MM.1S (cell line): ENCODE measurements at regions not wholly inside any gene's neighbourhood (a gene's known extent, or its start where the extent isn't known, plus 50 kb on each side); places are given as distances from the start of the nearest gene placed in this dataset.

Experiments
- DNase-seq: peaks from one replicate; pipeline ENCODE4 v3.0.0-alpha.2; 2015
- H2AFZ ChIP-seq: fragments of 300-600 bp; sonication (generic); 2 replicates; pipeline ENCODE4 v1.6.0; 2016; ENCODE audit warnings: antibody characterized with exemption, low read length
- H3F3A ChIP-seq: fragments of 300-600 bp; sonication (generic); 2 replicates; pipeline ENCODE4 v1.6.1; 2016; ENCODE audit warnings: mild to moderate bottlenecking, antibody characterized with exemption, low read length, moderate library complexity, mixed read lengths; ENCODE audit not compliant: insufficient read depth
- H3K27ac ChIP-seq: fragments of 300-600 bp; sonication (generic); 2 replicates; pipeline ENCODE4 v1.5.1; 2016; ENCODE audit warnings: mild to moderate bottlenecking, low read length
- H3K27me3 ChIP-seq: fragments of 300-600 bp; sonication (generic); replicated peaks from 2 replicates; pipeline ENCODE4 v1.6.0; 2016; ENCODE audit warnings: low read length; ENCODE audit not compliant: insufficient read depth
- H3K36me3 ChIP-seq: fragments of 300-600 bp; sonication (generic); replicated peaks from 2 replicates; pipeline ENCODE4 v1.6.1; 2016; ENCODE audit warnings: mild to moderate bottlenecking, low read length, mixed read lengths; ENCODE audit not compliant: insufficient read depth
- H3K4me1 ChIP-seq: fragments of 300-600 bp; sonication (generic); 2 replicates; pipeline ENCODE4 v1.6.1; 2016; ENCODE audit warnings: low read length, mixed read lengths
- H3K4me2 ChIP-seq: fragments of 300-600 bp; sonication (generic); 2 replicates; pipeline ENCODE4 v1.6.0; 2016; ENCODE audit warnings: low read depth, low read length
- H3K4me3 ChIP-seq: fragments of 300-600 bp; sonication (generic); 2 replicates; pipeline ENCODE4 v1.5.1; 2016; ENCODE audit warnings: low read length, mixed read lengths
- H3K79me2 ChIP-seq: fragments of 300-600 bp; sonication (generic); 2 replicates; pipeline ENCODE4 v1.6.1; 2016; ENCODE audit warnings: mixed run types, low read length, mixed read lengths
- H3K9ac ChIP-seq: fragments of 300-600 bp; sonication (generic); 2 replicates; pipeline ENCODE4 v1.6.1; 2016; ENCODE audit warnings: low read length, mixed read lengths
- H3K9me2 ChIP-seq: fragments of 300-600 bp; sonication (generic); replicated peaks from 2 replicates; pipeline ENCODE4 v1.6.1; 2016; ENCODE audit warnings: mild to moderate bottlenecking, low read length, mixed read lengths; ENCODE audit not compliant: insufficient read depth
- H3K9me3 ChIP-seq: fragments of 300-600 bp; sonication (generic); replicated peaks from 2 replicates; pipeline ENCODE4 v1.6.1; 2016; ENCODE audit warnings: mild to moderate bottlenecking, low read length, mixed read lengths; ENCODE audit not compliant: insufficient read depth
- H4K20me1 ChIP-seq: fragments of 300-600 bp; sonication (generic); 2 replicates; pipeline ENCODE4 v1.6.1; 2016; ENCODE audit warnings: mild to moderate bottlenecking, low read length, moderate library complexity, mixed read lengths; ENCODE audit not compliant: insufficient read depth
- CTCF ChIP-seq: fragments of 300-600 bp; sonication (generic); IDR thresholded peaks from 2 replicates; pipeline ENCODE4 v1.5.1; 2016; ENCODE audit warnings: antibody characterized with exemption, low read length, mixed read lengths
- EZH2 ChIP-seq: fragments of 300-600 bp; sonication (generic); optimal IDR thresholded peaks from 2 replicates; pipeline ENCODE3; 2017; ENCODE audit warnings: low read depth, mild to moderate bottlenecking, antibody characterized with exemption, low read length, mixed read lengths
- EZH2phosphoT487 ChIP-seq: fragments of 300-600 bp; sonication (generic); IDR thresholded peaks from 2 replicates; pipeline ENCODE4 v1.6.1; 2018; ENCODE audit warnings: antibody characterized with exemption, low read length

DNA sequence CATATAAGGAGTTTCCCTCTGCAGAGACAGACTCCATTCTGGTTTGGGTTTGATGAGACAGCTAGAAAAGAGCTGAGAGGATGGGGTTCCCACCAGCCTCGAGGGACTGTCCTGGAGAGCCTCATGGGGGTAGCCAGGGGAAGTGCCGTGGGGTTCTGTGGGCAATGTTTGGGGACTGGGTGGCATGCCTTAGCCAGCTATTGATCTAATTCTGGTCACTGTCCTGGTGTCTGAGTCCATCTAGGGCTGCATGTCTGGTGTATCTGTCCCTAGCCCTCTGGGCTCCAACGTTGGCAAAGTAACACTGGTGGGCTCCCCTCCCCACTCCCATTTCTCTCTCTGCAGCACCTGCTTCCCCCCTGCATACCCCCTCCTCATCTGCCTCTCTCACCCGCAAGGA is 135.4 kb downstream of the SMIM20 start:
- Histone ChIP-seq H3K4me2 (no peak overlapping the region), H2AFZ (no peak overlapping the region), H3K79me2 (no peaks in the 10 kb centered on the region)

GRCh38 chr4:26050212-26050643 is 136.2 kb downstream of the SMIM20 start:
- DNase-seq: no peak
- H3K27me3 ChIP-seq: no peaks in the 10 kb centered on the region
- no peaks in the 10 kb centered on the region for H3K9me3 ChIP-seq
- no peaks in the 10 kb centered on the region for H3F3A ChIP-seq
- no peak overlapping the region for H2AFZ ChIP-seq
- no peak overlapping the region for H3K27ac ChIP-seq
- no peaks in the 10 kb centered on the region for H3K4me1 ChIP-seq
- no peaks in the 10 kb centered on the region for H4K20me1 ChIP-seq
- H3K9ac ChIP-seq: no peak overlapping the region
- no peaks in the 10 kb centered on the region for H3K36me3 ChIP-seq
- no peak for TF ChIP-seq EZH2
- TF ChIP-seq EZH2phosphoT487: no peak
- no peak for TF ChIP-seq CTCF
- no peak overlapping the region for H3K4me2 ChIP-seq
- no peaks in the 10 kb centered on the region for H3K79me2 ChIP-seq
- H3K9me2 ChIP-seq: no peaks in the 10 kb centered on the region
- H3K4me3 ChIP-seq: no peak overlapping the region

More for the DNA sequence above, 135.4 kb downstream of the SMIM20 start:
- Histone ChIP-seq H4K20me1 (no peaks in the 10 kb centered on the region), H3K4me3 (no peak overlapping the region), H3K9ac (no peak overlapping the region), H3K4me1 (no peaks in the 10 kb centered on the region), H3K9me3 (no peaks in the 10 kb centered on the region), H3F3A (no peaks in the 10 kb centered on the region), H3K27ac (no peak overlapping the region), H3K9me2 (no peaks in the 10 kb centered on the region), H3K27me3 (no peaks in the 10 kb centered on the region), H3K36me3 (no peaks in the 10 kb centered on the region)
- DNase-seq: no peak
- no peak for TF ChIP-seq EZH2
- TF ChIP-seq CTCF: no peak
- TF ChIP-seq EZH2phosphoT487: no peak

- H2AFZ ChIP-seq: no peak overlapping the region
- TF ChIP-seq EZH2 (no peak), CTCF (no peak), EZH2phosphoT487 (no peak)
- H3K4me1 ChIP-seq: no peaks in the 10 kb centered on the region
- no peaks in the 10 kb centered on the region for H4K20me1 ChIP-seq
- H3K9ac ChIP-seq: no peak overlapping the region
- no peak for DNase-seq
- no peak overlapping the region for H3K4me3 ChIP-seq
- H3K36me3 ChIP-seq: no peaks in the 10 kb centered on the region
- H3K9me3 ChIP-seq: no peaks in the 10 kb centered on the region
- H3K4me2 ChIP-seq: no peak overlapping the region
- no peaks in the 10 kb centered on the region for H3K79me2 ChIP-seq
- no peak overlapping the region for H3K27ac ChIP-seq
- H3F3A ChIP-seq: no peaks in the 10 kb centered on the region
- H3K9me2 ChIP-seq: no peaks in the 10 kb centered on the region
- no peaks in the 10 kb centered on the region for H3K27me3 ChIP-seq
These were observed 136.7 kb downstream of the SMIM20 start for GRCh38 chr4:26050671-26051070.
